ENCODE measurements at regions not wholly inside any gene's neighbourhood (a gene's known extent, or its start where the extent isn't known, plus 50 kb on each side); places are given as distances from the start of the nearest gene placed in this dataset.

GRCh38 chr15:38635170-38635569 lies 70.6 kb upstream of the RASGRP1 start:
- H4K20me1 ChIP-seq (ENCODE audit: control insufficient read depth, insufficient read depth, low read depth, low read length), result no peaks in the 10 kb centered on the region
- H3K27me3 ChIP-seq (ENCODE audit: control insufficient read depth, low read length), result no peaks in the 10 kb centered on the region
- H3K36me3 ChIP-seq (ENCODE audit: control insufficient read depth, low read length), result no peaks in the 10 kb centered on the region
- no peak for TF ChIP-seq CTCF (IDR thresholded peaks at IDR 0.05; ENCODE audit: low read depth, low read length, poor library complexity, severe bottlenecking)
- no peak for TF ChIP-seq EZH2phosphoT487 (IDR thresholded peaks at IDR 0.05; ENCODE audit: borderline replicate concordance, low read length)
- H3K4me2 ChIP-seq (ENCODE audit: low read length), result no peak overlapping the region
- H3K4me1 ChIP-seq (ENCODE audit: control insufficient read depth, low read length), result 0 out of 2 replicates have a peak, but pooled peaks cover 4% of the 10 kb centered on the region
- H3K9me3 ChIP-seq (ENCODE audit: control insufficient read depth, insufficient read depth, low read length), result no peaks in the 10 kb centered on the region
- H3F3A ChIP-seq (ENCODE audit: control insufficient read depth, insufficient read depth), result no peaks in the 10 kb centered on the region
- H3K9me2 ChIP-seq (replicated peaks; ENCODE audit: control insufficient read depth, low read length), result no peaks in the 10 kb centered on the region
- no peak overlapping the region for H3K27ac ChIP-seq (ENCODE audit: low read depth, low read length)
- H3K79me2 ChIP-seq (ENCODE audit: control insufficient read depth, low read length), result no peaks in the 10 kb centered on the region
- H3K4me3 ChIP-seq (ENCODE audit: low read length), result no peak overlapping the region

GRCh38 chr15:38636597-38636996 lies 72.0 kb upstream of the RASGRP1 start:
- no peak overlapping the region for H3K4me3 ChIP-seq (ENCODE audit: low read length)
- no peaks in the 10 kb centered on the region for H3K27me3 ChIP-seq (ENCODE audit: control insufficient read depth, low read length)
- H3K9me3 ChIP-seq (ENCODE audit: control insufficient read depth, insufficient read depth, low read length), result no peaks in the 10 kb centered on the region
- no peak overlapping the region for H3K4me2 ChIP-seq (ENCODE audit: low read length)
- TF ChIP-seq CTCF (IDR thresholded peaks at IDR 0.05; ENCODE audit: low read depth, low read length, poor library complexity, severe bottlenecking), result no peak
- TF ChIP-seq EZH2phosphoT487 (IDR thresholded peaks at IDR 0.05; ENCODE audit: borderline replicate concordance, low read length), result no peak
- H3K4me1 ChIP-seq (ENCODE audit: control insufficient read depth, low read length), result no peaks in the 10 kb centered on the region
- no peaks in the 10 kb centered on the region for H3K79me2 ChIP-seq (ENCODE audit: control insufficient read depth, low read length)
- H4K20me1 ChIP-seq (ENCODE audit: control insufficient read depth, insufficient read depth, low read depth, low read length), result no peaks in the 10 kb centered on the region
- H3K27ac ChIP-seq (ENCODE audit: low read depth, low read length), result no peak overlapping the region
- H3K9me2 ChIP-seq (replicated peaks; ENCODE audit: control insufficient read depth, low read length), result no peaks in the 10 kb centered on the region
- no peaks in the 10 kb centered on the region for H3K36me3 ChIP-seq (ENCODE audit: control insufficient read depth, low read length)
- H3F3A ChIP-seq (ENCODE audit: control insufficient read depth, insufficient read depth), result no peaks in the 10 kb centered on the region

GRCh38 chr15:38638126-38638525 lies 73.5 kb upstream of the RASGRP1 start:
- Histone ChIP-seq H3K79me2 (ENCODE audit: control insufficient read depth, low read length) (no peaks in the 10 kb centered on the region), H3K36me3 (ENCODE audit: control insufficient read depth, low read length) (no peaks in the 10 kb centered on the region), H3K27me3 (ENCODE audit: control insufficient read depth, low read length) (no peaks in the 10 kb centered on the region), H3K4me2 (ENCODE audit: low read length) (no peak overlapping the region), H3K9me3 (ENCODE audit: control insufficient read depth, insufficient read depth, low read length) (no peaks in the 10 kb centered on the region), H3F3A (ENCODE audit: control insufficient read depth, insufficient read depth) (no peaks in the 10 kb centered on the region), H3K9me2 (replicated peaks; ENCODE audit: control insufficient read depth, low read length) (no peaks in the 10 kb centered on the region), H3K27ac (ENCODE audit: low read depth, low read length) (no peak overlapping the region), H3K4me1 (ENCODE audit: control insufficient read depth, low read length) (peaks cover 13% of the 10 kb centered on the region), H3K4me3 (ENCODE audit: low read length) (no peak overlapping the region), H4K20me1 (ENCODE audit: control insufficient read depth, insufficient read depth, low read depth, low read length) (no peaks in the 10 kb centered on the region)
- TF ChIP-seq EZH2phosphoT487 (IDR thresholded peaks at IDR 0.05; ENCODE audit: borderline replicate concordance, low read length), result no peak
- TF ChIP-seq CTCF (IDR thresholded peaks at IDR 0.05; ENCODE audit: low read depth, low read length, poor library complexity, severe bottlenecking), result no peak
